CD14-positive monocyte (primary cell): ENCODE measurements at regions not wholly inside any gene's neighbourhood (a gene's known extent, or its start where the extent isn't known, plus 50 kb on each side); places are given as distances from the start of the nearest gene placed in this dataset.

ENCODE experiments used
- DNase-seq, 3 donors: peaks; one replicate each; pipeline ENCODE4 v3.0.0-alpha.2; 2011 to 2022
- H2AFZ ChIP-seq: 2 replicates; pipeline ENCODE4 v1.6.0; 2012; ENCODE audit warnings: mild to moderate bottlenecking, low read depth, low read length, inconsistent platforms; ENCODE audit not compliant: insufficient read depth, poor library complexity, severe bottlenecking
- H3K27ac ChIP-seq, 2 donors: 1 replicate in 1 of 2; 2 replicates in 1 of 2; pipeline ENCODE4 v1.5.1; 2012 to 2013; ENCODE audit warnings: low read length in 2 of 2, control low read depth in 1 of 2, inconsistent platforms in 1 of 2, low read depth in 1 of 2, mild to moderate bottlenecking in 1 of 2
- H3K27me3 ChIP-seq, 2 donors: one replicate each; pipeline versions ENCODE4 v1.6.0 to v1.6.1; 2011 to 2013; ENCODE audit warnings: low read length in 2 of 2; ENCODE audit not compliant: control insufficient read depth in 2 of 2, insufficient read depth in 2 of 2
- H3K36me3 ChIP-seq, 2 donors: replicated peaks in 1 of 2; 1 replicate in 1 of 2; 2 replicates in 1 of 2; pipeline versions ENCODE4 v1.5.1 to v1.6.1; 2012 to 2013; ENCODE audit warnings: low read length in 2 of 2, control low read depth in 1 of 2, inconsistent platforms in 1 of 2, mild to moderate bottlenecking in 1 of 2; ENCODE audit not compliant: insufficient read depth in 2 of 2, control insufficient read depth in 1 of 2
- H3K4me1 ChIP-seq, 2 donors: 1 replicate in 1 of 2; 2 replicates in 1 of 2; pipeline versions ENCODE4 v1.5.1 to v1.6.1; 2012 to 2013; ENCODE audit warnings: low read length in 2 of 2, control low read depth in 1 of 2, inconsistent platforms in 1 of 2, mild to moderate bottlenecking in 1 of 2, moderate library complexity in 1 of 2; ENCODE audit not compliant: insufficient read depth in 2 of 2, control insufficient read depth in 1 of 2
- H3K4me2 ChIP-seq: replicated peaks from 2 replicates; pipeline ENCODE3; 2012; ENCODE audit warnings: low read length, moderate library complexity, mild to moderate bottlenecking; ENCODE audit not compliant: poor library complexity, severe bottlenecking; ENCODE audit errors: extremely low read depth
- H3K4me3 ChIP-seq, 3 experiments: fragments of 200-600 bp in 1 of 3; sonication (generic) in 1 of 3; replicated peaks in 1 of 3; 1 replicate in 2 of 3; 2 replicates in 1 of 3; pipeline ENCODE4 v1.5.1; 2011 to 2013; ENCODE audit warnings: low read length in 3 of 3, mild to moderate bottlenecking in 3 of 3, control low read depth in 2 of 3, low read depth in 2 of 3, inconsistent platforms in 1 of 3, moderate library complexity in 1 of 3
- H3K79me2 ChIP-seq: 2 replicates; pipeline ENCODE4 v1.6.0; 2012; ENCODE audit warnings: mild to moderate bottlenecking, control low read depth, inconsistent platforms, low read length, moderate library complexity; ENCODE audit not compliant: insufficient read depth
- H3K9ac ChIP-seq: 2 replicates; pipeline ENCODE4 v1.6.0; 2017; ENCODE audit warnings: low read length, mild to moderate bottlenecking; ENCODE audit not compliant: insufficient read depth, poor library complexity, severe bottlenecking
- H3K9me3 ChIP-seq, 2 donors: replicated peaks in 1 of 2; 1 replicate in 1 of 2; 2 replicates in 1 of 2; pipeline versions ENCODE4 v1.5.1 to v1.6.1; 2012 to 2013; ENCODE audit warnings: low read length in 2 of 2, control low read depth in 1 of 2; ENCODE audit not compliant: control insufficient read depth in 1 of 2, insufficient read depth in 1 of 2
- H4K20me1 ChIP-seq: 2 replicates; pipeline ENCODE4 v1.6.0; 2012; ENCODE audit warnings: mild to moderate bottlenecking, low read length, control low read depth, moderate library complexity; ENCODE audit not compliant: insufficient read depth
- H3K27ac Mint-ChIP-seq, 7 donors: one replicate each; pipeline ENCODE4 v1.8.0; 2020; ENCODE audit warnings: mild to moderate bottlenecking in 7 of 7, mixed read lengths in 7 of 7, moderate library complexity in 6 of 7, inconsistent platforms in 2 of 7
- H3K27me3 Mint-ChIP-seq, 3 donors: one replicate each; pipeline ENCODE4 v1.8.0; 2021 to 2022; ENCODE audit warnings: low read depth in 3 of 3, mild to moderate bottlenecking in 3 of 3, mixed read lengths in 3 of 3, moderate library complexity in 3 of 3, inconsistent platforms in 1 of 3
- H3K36me3 Mint-ChIP-seq, 2 donors: one replicate each; pipeline ENCODE4 v1.8.0; 2020; ENCODE audit warnings: mixed read lengths in 2 of 2, inconsistent platforms in 1 of 2, mild to moderate bottlenecking in 1 of 2
- H3K4me1 Mint-ChIP-seq: one replicate; pipeline ENCODE4 v1.8.0; 2020; ENCODE audit warnings: mild to moderate bottlenecking, mixed read lengths
- H3K4me3 Mint-ChIP-seq, 2 donors: one replicate each; pipeline ENCODE4 v1.8.0; 2020; ENCODE audit warnings: mild to moderate bottlenecking in 2 of 2, mixed read lengths in 2 of 2, moderate library complexity in 1 of 2
- H3K9me3 Mint-ChIP-seq, 7 donors: one replicate each; pipeline ENCODE4 v1.8.0; 2020 to 2022; ENCODE audit warnings: mixed read lengths in 7 of 7, mild to moderate bottlenecking in 6 of 7, moderate library complexity in 6 of 7, inconsistent platforms in 2 of 7
- CTCF ChIP-seq: fragments of 200-600 bp; IDR thresholded peaks from one replicate; pipeline ENCODE4 v1.8.0; 2022; ENCODE audit warnings: antibody characterized with exemption, mild to moderate bottlenecking
- WGBS: methylation state at CpG from one replicate; pipeline ENCODE4 v1.1.5; 2013; ENCODE audit warnings: missing lambda C conversion rate; ENCODE audit not compliant: insufficient coverage; 5-methylcytosine and 5-hydroxymethylcytosine counted together
- intact Hi-C, 2 donors: fragments of 100-400 bp; cut with micrococcal nuclease; formaldehyde crosslinking; loops; one replicate each; pipeline versions ENCODE4 v1.15.0 to v1.15.1; 2023

DNA sequence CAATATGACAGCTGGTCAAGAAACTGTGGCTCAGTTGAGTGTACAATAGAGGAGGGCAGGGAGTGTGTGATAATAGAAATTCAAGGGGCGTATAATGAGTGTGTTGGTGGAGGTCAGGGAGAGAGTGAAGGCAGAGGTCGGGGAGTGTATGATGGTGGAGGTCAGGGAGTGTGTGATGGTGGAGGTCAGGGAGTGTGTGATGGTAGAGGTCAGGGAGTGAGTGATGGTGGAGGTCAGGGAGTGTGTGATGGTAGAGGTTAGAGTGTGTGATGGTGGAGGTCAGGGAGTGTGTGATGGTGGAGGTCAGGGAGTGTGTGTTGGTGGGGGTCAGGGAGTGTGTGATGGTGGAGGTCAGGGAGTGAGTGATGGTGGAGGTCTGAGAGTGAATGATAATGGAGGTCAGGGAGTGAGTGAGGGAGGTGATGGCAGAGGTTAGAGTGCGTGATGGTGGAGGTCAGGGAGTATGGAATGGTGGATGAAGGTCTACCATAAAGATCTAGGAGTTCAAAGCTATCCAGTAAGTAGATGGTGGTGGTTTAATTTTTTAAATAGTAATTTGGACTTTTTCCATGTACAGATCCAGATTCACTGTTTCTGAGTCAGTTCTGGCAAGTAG, 57.7 kb upstream of the TNS3 start:
- WGBS: 100% methylated on average over 3 of the region's 3 CpGs
- H3K4me1 Mint-ChIP-seq: peaks cover 21% of the 10 kb centered on the region
- Histone ChIP-seq H3K27me3 (no peaks in the 10 kb centered on the region), H3K36me3 (no peaks in the 10 kb centered on the region), H3K4me2 (no peak overlapping the region), H4K20me1 (no peaks in the 10 kb centered on the region), H3K9ac (no peak overlapping the region), H3K79me2 (no peaks in the 10 kb centered on the region), H3K4me1 (peaks cover 5 to 6% of the 10 kb centered on the region in 2 donors), H3K27ac (no peak overlapping the region), H3K4me3 (no peak overlapping the region), H3K9me3 (peaks cover 10 to 12% of the 10 kb centered on the region in 2 donors), H2AFZ (no peak overlapping the region)
- no peak overlapping the region for H3K4me3 Mint-ChIP-seq
- peaks cover 12 to 17% (median 15%) of the 10 kb centered on the region in 7 donors for H3K9me3 Mint-ChIP-seq
- TF ChIP-seq CTCF: no peak
- H3K27me3 Mint-ChIP-seq: peaks cover 5 to 10% (median 6%) of the 10 kb centered on the region in 3 donors
- H3K36me3 Mint-ChIP-seq: peaks cover 0 to 4% of the 10 kb centered on the region in 2 donors
- no peak for DNase-seq
- intact Hi-C loops: loop anchor here in 1 of 2 donors (10.0 kb wide), 1 partner anchor 55 kb away; no protein-coding TSS in a partner anchor
- no peak overlapping the region for H3K27ac Mint-ChIP-seq

DNA sequence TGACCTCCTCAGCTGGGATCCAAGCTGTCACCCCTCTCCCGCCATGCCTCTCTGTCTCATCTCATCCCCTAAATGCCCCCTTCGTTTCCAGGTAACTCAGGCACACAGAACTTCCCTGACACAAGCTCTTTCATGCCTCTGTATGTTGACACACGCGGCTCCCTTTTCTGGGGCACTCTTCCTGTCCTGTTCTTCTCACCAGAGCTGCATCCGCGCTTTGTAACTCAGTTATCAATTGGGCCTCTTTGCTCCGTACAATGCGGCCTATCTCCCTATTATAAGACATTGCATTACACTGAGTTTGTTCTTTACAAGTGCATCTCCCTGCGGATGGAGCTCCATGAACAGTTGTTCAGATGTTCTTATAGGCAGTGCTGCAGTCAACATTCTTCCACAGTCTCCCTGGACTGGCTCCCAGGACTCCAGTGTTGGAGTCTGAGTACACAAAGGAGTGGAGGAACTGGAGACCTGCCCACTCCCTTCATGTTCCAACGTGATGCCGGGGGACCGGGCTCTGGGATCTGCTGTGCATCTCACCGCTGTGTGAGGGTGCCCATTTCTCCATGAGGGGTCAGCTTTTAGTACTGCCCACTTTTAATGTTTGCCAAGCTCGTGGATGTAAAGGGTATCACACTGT, 56.9 kb upstream of the TNS3 start:
- peaks cover 7 to 15% (median 9%) of the 10 kb centered on the region in 7 donors for H3K9me3 Mint-ChIP-seq
- no peak overlapping the region for H3K27ac Mint-ChIP-seq
- H3K9ac ChIP-seq: no peak overlapping the region
- peaks cover 0 to 1% of the 10 kb centered on the region in 2 donors for H3K36me3 Mint-ChIP-seq
- no peak overlapping the region for H3K4me3 Mint-ChIP-seq
- no peak overlapping the region for H3K27ac ChIP-seq
- DNase-seq: no peak
- TF ChIP-seq CTCF: no peak
- no peaks in the 10 kb centered on the region for H4K20me1 ChIP-seq
- no peak overlapping the region for H2AFZ ChIP-seq
- H3K4me1 Mint-ChIP-seq: peaks cover 27% of the 10 kb centered on the region
- no peaks in the 10 kb centered on the region for H3K36me3 ChIP-seq
- no peak overlapping the region for H3K4me3 ChIP-seq
- 86% methylated on average over 13 of the region's 14 CpGs for WGBS
- H3K4me1 ChIP-seq: peaks cover 10 to 12% of the 10 kb centered on the region in 2 donors
- peaks cover 4 to 8% (median 6%) of the 10 kb centered on the region in 3 donors for H3K27me3 Mint-ChIP-seq
- H3K79me2 ChIP-seq: no peaks in the 10 kb centered on the region
- no peak overlapping the region for H3K4me2 ChIP-seq
- no peaks in the 10 kb centered on the region for H3K27me3 ChIP-seq
- peaks cover 5 to 7% of the 10 kb centered on the region in 2 donors for H3K9me3 ChIP-seq
- intact Hi-C loops: no loop called here
